Activated CD4-positive, alpha-beta T cell treated with anti-CD3 and anti-CD28 coated beads, Interleukin-10, Interleukin-2, amounts not matched to agents 100 ng/mL and 50 ng/mL, durations not matched to agents 16 hours and 8 hours (primary cell): ENCODE measurements at regions not wholly inside any gene's neighbourhood (a gene's known extent, or its start where the extent isn't known, plus 50 kb on each side); places are given as distances from the start of the nearest gene placed in this dataset.
"Not testable (repeated sequence)": the region's sequence is repeated elsewhere in the genome, so short reads cannot be mapped to it uniquely, and the experiment has no call there.

Experiments used
- DNase-seq: peaks from one replicate; pipeline ENCODE4 v3.0.0-alpha.2; 2020

DNA sequence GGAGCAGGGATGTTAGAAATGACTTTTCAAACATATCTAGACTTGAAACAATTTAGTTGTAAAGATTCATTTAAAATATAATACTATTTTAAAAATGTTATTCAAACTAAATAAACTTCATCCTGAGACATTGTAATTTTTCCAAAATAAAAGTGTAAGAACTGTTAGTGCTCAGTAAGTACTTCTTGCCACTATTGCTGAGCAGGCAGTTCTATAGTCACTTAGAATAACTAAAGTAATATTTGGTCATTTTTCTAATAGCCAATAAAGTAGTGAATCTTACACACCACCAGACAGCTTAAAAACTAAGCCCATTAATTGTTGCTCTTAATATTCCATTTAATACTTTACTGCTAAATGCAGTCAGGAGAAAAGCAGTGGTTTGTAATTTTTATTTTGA is 1120.0 kb upstream of the CDH10 start:
- DNase-seq = no peak

GRCh38 chr5:25763781-25764180 is 1119.0 kb upstream of the CDH10 start:
- no peak for DNase-seq

- no peak for DNase-seq
These were observed 1110.1 kb upstream of the CDH10 start for GRCh38 chr5:25754895-25755294.

DNA sequence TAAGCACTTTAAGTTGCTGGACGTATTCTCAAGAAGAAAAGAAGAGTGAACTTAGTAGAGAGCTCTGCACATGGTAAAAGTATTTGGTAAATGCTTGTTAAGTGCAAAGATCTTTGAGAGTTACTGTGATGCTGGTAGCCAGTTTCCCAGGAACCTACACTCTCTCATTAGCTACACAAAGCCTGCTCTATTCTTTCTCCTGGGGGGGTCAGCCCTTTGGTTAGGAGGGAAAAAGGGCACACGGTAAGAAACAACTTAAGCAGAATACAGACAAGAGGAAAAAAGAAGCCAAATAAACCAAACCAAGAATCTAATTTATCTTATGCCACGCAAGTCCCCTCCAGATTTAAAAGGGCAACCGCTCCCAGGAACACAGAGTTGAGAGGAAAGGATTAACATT is 1100.1 kb upstream of the CDH10 start:
- no peak for DNase-seq

DNA sequence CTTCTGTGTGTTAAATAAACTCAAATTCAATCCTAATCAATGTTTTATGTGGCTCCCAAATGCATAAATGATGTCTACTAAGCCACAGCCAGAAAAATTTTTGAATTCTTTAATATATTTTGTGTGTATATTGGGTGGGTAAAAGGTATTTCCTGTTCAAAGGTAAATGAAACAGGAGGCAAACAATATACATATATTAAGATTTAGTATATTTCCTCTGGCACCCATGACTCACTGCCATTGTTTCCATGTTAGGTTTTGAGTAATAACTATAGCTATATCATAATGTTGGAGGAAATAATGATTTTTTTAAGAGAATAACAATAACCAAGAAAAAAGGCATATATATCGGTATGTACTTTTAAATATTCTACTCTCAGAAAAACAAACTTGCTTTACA is 1071.9 kb upstream of the CDH10 start:
- DNase-seq = no peak

- DNase-seq = peak; percentile 2
These were observed 1068.5 kb upstream of the CDH10 start for GRCh38 chr5:25713259-25713658.

DNA sequence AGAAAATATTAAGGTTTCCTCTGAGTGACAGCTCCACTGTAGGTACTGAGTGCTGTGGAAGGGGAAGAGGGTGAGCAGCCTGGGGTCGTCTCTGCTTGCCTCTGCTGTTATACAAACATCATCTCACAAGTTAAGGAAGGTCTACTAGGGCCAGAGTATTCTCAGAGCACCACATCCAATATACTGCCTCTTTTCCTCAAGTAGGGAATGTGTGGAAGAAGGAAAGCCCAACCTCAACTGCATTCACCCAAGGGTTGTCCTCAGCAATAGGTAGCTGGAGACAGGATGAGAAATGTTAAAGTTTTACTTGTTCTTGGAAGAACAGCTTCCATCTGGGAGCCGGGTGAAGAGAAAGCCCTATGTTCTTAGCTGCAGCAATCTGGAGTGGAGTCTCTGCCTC is 1062.3 kb upstream of the CDH10 start:
- no peak for DNase-seq

DNA sequence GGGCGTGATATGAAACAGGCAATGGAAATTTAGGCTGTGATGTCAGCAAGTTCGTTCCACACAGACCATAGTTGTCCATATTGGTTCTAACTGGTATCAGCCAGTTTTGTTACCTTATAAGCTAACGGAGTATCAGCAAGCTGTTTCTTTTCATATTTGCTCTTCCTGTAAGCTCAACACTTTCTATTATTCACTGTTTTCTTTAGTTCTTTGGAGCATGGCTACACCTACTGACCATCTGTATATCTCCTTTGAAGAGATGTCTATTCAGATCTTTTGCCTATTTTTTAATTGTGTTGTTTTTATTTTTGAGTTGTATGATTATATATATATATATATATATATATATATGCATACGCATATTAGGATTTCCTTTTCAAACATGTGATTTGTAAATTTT is 1057.2 kb upstream of the CDH10 start:
- DNase-seq = no peak

GRCh38 chr5:25694801-25695200 is 1050.0 kb upstream of the CDH10 start:
- DNase-seq = no peak

GRCh38 chr5:25688156-25688555 is 1043.4 kb upstream of the CDH10 start:
- DNase-seq = no peak

GRCh38 chr5:25669645-25670401 is 1025.0 kb upstream of the CDH10 start:
- no peak for DNase-seq

- no peak for DNase-seq
These were observed 1017.8 kb upstream of the CDH10 start for GRCh38 chr5:25662610-25663009.

GRCh38 chr5:25650316-25650715 is 1005.5 kb upstream of the CDH10 start:
- DNase-seq = not testable (repeated sequence)

- no peak for DNase-seq
These were observed 1005.0 kb upstream of the CDH10 start for GRCh38 chr5:25649628-25650265.

GRCh38 chr5:25646421-25647341 is 1001.9 kb upstream of the CDH10 start:
- no peak for DNase-seq

DNA sequence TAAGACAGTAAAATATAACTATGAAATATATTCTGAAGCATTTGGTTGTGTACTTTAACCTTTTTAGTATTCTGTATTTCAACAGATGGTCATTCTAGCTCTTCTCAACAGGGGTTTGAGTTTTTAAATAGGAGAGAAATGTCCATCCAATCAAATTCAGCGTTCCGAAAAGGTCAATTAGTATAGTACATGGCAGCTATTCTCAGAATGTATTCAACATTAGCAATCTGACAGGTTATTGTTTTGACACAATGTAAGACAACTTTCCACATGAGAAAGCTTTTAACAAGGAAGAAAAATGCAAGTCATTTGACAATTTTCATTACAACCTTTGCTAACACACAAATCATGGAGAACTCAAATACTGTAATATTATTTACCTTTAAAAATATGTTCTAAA is 996.3 kb upstream of the CDH10 start:
- DNase-seq = no peak

DNA sequence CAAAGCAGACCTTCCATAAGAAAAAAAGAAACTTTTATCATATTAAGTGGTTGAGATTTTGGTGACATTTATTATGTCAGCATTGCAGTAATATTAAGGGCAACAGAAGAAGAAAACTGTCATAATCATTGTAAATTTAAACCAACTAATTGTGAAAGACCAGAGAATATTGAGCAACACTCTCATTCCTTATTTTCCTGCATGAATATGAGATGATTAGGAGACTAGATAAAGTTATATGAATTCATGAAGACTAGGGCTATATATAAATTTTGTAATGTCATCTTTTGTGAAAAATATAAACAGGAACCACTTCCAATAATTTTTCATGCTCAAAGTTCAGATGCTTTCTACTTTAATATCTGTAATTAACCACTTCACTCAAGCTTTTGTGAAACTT is 974.5 kb upstream of the CDH10 start:
- no peak for DNase-seq

- DNase-seq = no peak
These were observed 974.0 kb upstream of the CDH10 start for GRCh38 chr5:25618821-25619220.

DNA sequence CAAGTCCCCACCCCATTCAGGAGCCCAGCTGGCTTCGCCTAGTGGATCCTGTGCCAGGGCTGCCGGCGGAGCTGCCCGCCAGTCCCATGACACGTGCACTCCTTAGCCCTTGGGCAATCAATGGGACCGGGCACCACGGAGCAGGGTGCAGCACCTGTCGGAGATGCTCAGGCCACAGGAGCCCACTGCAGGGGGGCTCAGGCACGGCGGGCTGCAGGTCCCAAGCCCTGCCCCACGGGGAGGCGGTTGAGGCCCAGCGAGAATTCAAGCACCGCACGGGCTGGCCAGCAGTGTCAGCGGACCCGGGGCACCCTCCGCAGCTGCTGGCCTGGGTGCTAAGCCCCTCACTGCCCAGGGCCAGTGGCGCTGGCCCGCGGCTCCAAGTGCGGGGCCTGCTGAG is 969.7 kb upstream of the CDH10 start:
- DNase-seq = no peak

DNA sequence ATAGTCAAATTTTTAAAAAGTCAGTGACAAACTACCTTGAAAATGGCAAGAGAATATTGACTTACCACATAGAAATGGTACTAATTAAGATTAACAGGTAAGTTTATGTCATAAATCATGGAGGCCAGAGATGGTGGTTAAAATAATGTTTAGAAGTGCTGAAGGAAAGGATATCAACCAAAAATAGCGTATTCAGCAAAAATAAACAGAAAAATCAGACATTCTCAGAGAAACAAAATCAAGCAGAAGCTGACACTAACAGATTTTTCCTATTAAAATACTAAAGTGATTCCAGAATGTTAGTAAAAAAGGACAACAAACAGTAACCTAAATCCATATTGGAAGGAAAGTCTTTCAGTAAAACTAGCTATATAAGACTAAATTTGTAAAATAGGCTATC is 959.9 kb upstream of the CDH10 start:
- no peak for DNase-seq

DNA sequence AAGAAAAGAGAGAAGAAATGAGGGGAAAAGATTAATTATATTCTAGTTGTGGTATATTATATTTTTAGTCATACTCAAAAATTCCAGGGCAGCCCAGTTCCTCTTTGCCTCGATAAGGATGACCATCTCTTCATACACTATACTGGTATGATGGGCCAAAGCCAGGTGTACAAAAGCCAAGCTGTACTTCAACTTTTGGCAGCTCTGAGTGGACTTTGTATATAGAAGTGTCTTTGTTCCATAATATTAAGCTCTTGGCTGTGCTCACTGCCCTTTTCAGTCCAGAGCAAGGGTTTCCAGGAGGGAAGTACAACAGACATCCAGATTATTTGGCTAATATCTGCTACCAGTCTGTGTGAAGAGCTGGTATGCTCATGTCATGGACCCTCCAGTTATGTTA is 934.3 kb upstream of the CDH10 start:
- no peak for DNase-seq

DNA sequence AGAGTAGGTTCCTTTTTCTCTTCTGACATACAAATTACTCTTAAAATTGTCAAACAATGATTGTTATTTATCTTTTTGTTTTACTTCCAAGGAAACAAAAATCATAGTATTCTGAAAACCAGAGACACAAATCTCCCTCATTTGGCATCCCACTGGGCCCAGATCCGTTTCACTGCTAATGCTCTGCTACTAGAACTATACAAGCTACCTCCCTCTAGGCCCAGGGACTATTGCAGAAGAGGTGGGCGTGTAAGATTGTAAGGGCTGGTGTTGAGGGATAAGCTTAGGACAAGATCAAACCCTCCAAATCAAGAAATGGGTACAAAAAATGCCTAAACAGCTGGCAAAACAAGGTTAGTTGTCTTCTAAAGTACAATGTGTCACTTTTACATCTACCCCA is 928.9 kb upstream of the CDH10 start:
- no peak for DNase-seq

DNA sequence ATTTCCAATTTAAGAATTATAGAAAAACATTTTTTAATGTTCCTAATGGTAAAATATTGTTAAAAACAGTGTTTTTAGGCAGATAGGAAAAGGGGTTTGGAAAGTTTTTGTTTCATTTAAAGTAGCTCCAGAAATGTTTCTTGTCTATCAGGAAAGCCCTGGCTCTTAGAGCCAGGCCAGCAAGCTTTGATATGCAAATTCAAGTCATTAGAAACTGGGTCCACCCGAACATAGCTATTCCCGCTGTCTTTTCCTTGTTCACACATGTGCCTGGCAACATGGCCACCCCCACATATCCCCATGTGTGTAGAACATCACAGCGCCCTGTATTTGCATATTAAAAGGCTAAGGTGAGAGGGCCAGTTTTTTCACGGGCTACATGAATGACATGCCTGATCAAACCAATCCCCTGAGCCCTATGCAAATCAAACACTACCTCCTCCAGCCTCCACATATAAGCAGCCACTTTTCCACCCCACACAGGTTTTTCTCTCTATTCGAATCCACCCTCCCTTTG is 925.3 kb upstream of the CDH10 start:
- no peak for DNase-seq
